ENCODE measurements at regions not wholly inside any gene's neighbourhood (a gene's known extent, or its start where the extent isn't known, plus 50 kb on each side); places are given as distances from the start of the nearest gene placed in this dataset.

- no peak for DNase-seq (ENCODE audit: extremely low read depth, low read depth)
- TF ChIP-seq, protein P1, sequence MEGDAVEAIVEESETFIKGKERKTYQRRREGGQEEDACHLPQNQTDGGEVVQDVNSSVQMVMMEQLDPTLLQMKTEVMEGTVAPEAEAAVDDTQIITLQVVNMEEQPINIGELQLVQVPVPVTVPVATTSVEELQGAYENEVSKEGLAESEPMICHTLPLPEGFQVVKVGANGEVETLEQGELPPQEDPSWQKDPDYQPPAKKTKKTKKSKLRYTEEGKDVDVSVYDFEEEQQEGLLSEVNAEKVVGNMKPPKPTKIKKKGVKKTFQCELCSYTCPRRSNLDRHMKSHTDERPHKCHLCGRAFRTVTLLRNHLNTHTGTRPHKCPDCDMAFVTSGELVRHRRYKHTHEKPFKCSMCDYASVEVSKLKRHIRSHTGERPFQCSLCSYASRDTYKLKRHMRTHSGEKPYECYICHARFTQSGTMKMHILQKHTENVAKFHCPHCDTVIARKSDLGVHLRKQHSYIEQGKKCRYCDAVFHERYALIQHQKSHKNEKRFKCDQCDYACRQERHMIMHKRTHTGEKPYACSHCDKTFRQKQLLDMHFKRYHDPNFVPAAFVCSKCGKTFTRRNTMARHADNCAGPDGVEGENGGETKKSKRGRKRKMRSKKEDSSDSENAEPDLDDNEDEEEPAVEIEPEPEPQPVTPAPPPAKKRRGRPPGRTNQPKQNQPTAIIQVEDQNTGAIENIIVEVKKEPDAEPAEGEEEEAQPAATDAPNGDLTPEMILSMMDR (IDR thresholded peaks at IDR 0.05; ENCODE audit: low read depth, low read length, missing control alignments): no peak
- no peak overlapping the region for H3K4me3 ChIP-seq (replicated peaks; ENCODE audit: low read depth, low read length)
Measured at GRCh38 chr10:30256084-30256483, 93.0 kb downstream of the MTPAP start.

- TF ChIP-seq, protein P1 (IDR thresholded peaks at IDR 0.05; ENCODE audit: low read depth, low read length, missing control alignments): no peak
- DNase-seq (ENCODE audit: extremely low read depth, low read depth): no peak
- H3K4me3 ChIP-seq (replicated peaks; ENCODE audit: low read depth, low read length): no peak overlapping the region
Measured at GRCh38 chr10:30254926-30255325, 94.2 kb downstream of the MTPAP start.

DNA sequence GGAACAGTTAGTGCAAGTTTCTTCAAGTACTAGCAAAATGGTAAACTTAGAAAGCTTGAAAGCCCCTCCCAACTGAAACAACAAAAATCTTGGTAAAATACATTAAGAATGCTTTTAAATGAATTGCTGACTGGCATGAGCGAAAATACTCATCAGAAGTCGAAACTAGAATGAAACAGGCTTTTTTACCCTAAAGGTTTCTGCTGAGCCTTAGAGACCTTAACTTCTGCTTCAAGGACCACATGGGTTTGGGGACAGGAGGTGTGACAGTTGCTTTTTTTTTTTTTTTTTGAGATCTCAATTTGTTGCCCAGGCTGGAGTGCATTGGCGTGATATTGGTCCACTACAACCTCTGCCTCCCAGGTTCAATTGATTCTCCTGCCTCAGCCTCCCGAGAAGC is 100.3 kb downstream of the MTPAP start:
- H3K4me3 ChIP-seq (replicated peaks; ENCODE audit: low read depth, low read length): no peak overlapping the region

GRCh38 chr10:30247704-30248103 is 101.4 kb downstream of the MTPAP start:
- H3K4me3 ChIP-seq (replicated peaks; ENCODE audit: low read depth, low read length): no peak overlapping the region
- no peak for DNase-seq (ENCODE audit: extremely low read depth, low read depth)
- TF ChIP-seq, protein P1 (IDR thresholded peaks at IDR 0.05; ENCODE audit: low read depth, low read length, missing control alignments): no peak

More for the DNA sequence above, 100.3 kb downstream of the MTPAP start:
- no peak for DNase-seq (ENCODE audit: extremely low read depth, low read depth)
- TF ChIP-seq, protein P1 (IDR thresholded peaks at IDR 0.05; ENCODE audit: low read depth, low read length, missing control alignments): no peak

GRCh38 chr10:30241422-30242110 is 107.5 kb downstream of the MTPAP start:
- TF ChIP-seq, protein P1 (IDR thresholded peaks at IDR 0.05; ENCODE audit: low read depth, low read length, missing control alignments): no peak
- no peak overlapping the region for H3K4me3 ChIP-seq (replicated peaks; ENCODE audit: low read depth, low read length)
- no peak for DNase-seq (ENCODE audit: extremely low read depth, low read depth)

DNA sequence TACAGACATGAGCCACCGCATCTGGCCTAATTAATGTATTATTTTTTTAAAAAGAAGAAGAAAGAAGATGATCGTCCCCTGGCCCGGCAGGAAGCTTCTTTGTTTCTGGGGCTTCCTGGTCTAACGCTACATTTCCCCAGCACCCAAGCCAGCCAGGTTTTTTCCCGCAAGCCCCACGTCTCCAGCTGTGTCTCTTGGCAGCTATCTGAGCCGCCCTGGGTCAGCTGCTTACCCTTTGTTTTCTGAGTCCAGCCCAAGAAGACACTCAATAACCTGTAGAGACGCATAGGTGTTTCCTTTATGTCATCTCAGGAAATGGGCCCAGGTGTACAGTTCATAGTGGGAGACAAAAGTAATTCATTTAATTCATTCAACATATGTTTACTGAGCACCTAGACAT is 110.2 kb downstream of the MTPAP start:
- no peak for DNase-seq (ENCODE audit: extremely low read depth, low read depth)
- H3K4me3 ChIP-seq (replicated peaks; ENCODE audit: low read depth, low read length): no peak overlapping the region
- TF ChIP-seq, protein P1 (IDR thresholded peaks at IDR 0.05; ENCODE audit: low read depth, low read length, missing control alignments): no peak

All from HFF-Myc (cell line).